Heart left ventricle (tissue), 16 donors: ENCODE measurements at regions not wholly inside any gene's neighbourhood (a gene's known extent, or its start where the extent isn't known, plus 50 kb on each side); places are given as distances from the start of the nearest gene placed in this dataset.

Experiments
- ATAC-seq, 4 donors: fragments of 200-7000 bp; cut with Tn5 transposase; one replicate each; pipeline ENCODE4 v1.9.1; 2020 to 2022; ENCODE audit warnings: moderate library complexity in 4 of 4, mild to moderate bottlenecking in 3 of 4, moderate number of reproducible peaks in 1 of 4
- DNase-seq, 5 donors: peaks; one replicate each; pipeline ENCODE4 v3.0.0-alpha.2; 2020
- H3K27ac ChIP-seq, 12 donors: fragments of 200-600 bp; sonication (generic) in 4 of 12; one replicate each; pipeline versions ENCODE4 v1.5.0 to v1.8.0; 2016 to 2022; ENCODE audit warnings: mild to moderate bottlenecking in 2 of 12
- H3K27me3 ChIP-seq, 9 donors: fragments of 200-600 bp; sonication (generic) in 2 of 9; one replicate each; pipeline versions ENCODE4 v1.5.1 to v1.8.0; 2016 to 2022; ENCODE audit warnings: mild to moderate bottlenecking in 3 of 9
- H3K36me3 ChIP-seq, 9 donors: fragments of 200-600 bp; sonication (generic) in 2 of 9; one replicate each; pipeline versions ENCODE4 v1.5.0 to v1.8.0; 2018 to 2022; ENCODE audit warnings: mild to moderate bottlenecking in 2 of 9
- H3K4me1 ChIP-seq, 12 donors: fragments of 200-600 bp; sonication (generic) in 4 of 12; one replicate each; pipeline versions ENCODE4 v1.5.0 to v1.8.0; 2016 to 2022; ENCODE audit warnings: mild to moderate bottlenecking in 3 of 12
- H3K4me3 ChIP-seq, 12 donors: fragments of 200-600 bp; sonication (generic) in 4 of 12; one replicate each; pipeline versions ENCODE4 v1.5.0 to v1.8.0; 2017 to 2022; ENCODE audit warnings: mild to moderate bottlenecking in 9 of 12, moderate library complexity in 4 of 12
- H3K9me3 ChIP-seq, 12 donors: fragments of 200-600 bp; sonication (generic) in 4 of 12; one replicate each; pipeline versions ENCODE4 v1.5.0 to v1.8.0; 2016 to 2022; ENCODE audit warnings: mild to moderate bottlenecking in 1 of 12
- CTCF ChIP-seq, 12 donors: fragments of 200-600 bp; sonication (generic) in 4 of 12; IDR thresholded peaks; one replicate each; pipeline versions ENCODE4 v1.5.0 to v1.8.0; 2018 to 2022; ENCODE audit warnings: antibody characterized with exemption in 12 of 12, mild to moderate bottlenecking in 5 of 12
- POLR2A ChIP-seq, 2 donors: fragments of 450-650 bp; IDR thresholded peaks; one replicate each; pipeline ENCODE4 v1.6.1; 2017; ENCODE audit warnings: antibody characterized with exemption in 2 of 2, mild to moderate bottlenecking in 2 of 2, moderate library complexity in 2 of 2
- WGBS, 4 donors: extraction: QIAGEN DNeasy Blood & Tissue Kit in 2 of 4; methylation state at CpG; one replicate each; pipeline versions ENCODE4 v1.1.5 to v1.1.7; 2013 to 2018; 5-methylcytosine and 5-hydroxymethylcytosine counted together
- intact Hi-C, 10 donors: fragments of 100-400 bp; cut with DNase I; formaldehyde crosslinking; loops; one replicate each; pipeline versions ENCODE4 v1.11.1 to v1.14.2; 2022
- donor health status: ischemic (EF 13 %, LVEDD 7.1; RV severe dilation, severe dysfunction).
- donor health status: healthy with polysubstance abuse.
- donor health status: DM: no; HTN: yes; CAD: no.
- donor health status: DM: no; HTN: no; CAD: no.
- donor health status: ischemic (EF 25% LVEDD 6.9; RV normal size, moderate dysfunction).
- donor health status: ischemic (EF 25% LVEDD 5.7; RV mildly dilated, moderate dysfunction).
- donor health status: healthy.
- donor health status: DM: yes; HTN: yes; CAD: no.
- donor health status: ischemic (EF 35%, LVEDD 5.7; RV mildly dilated, moderate dysfunction).
- donor health status: nonischemic (EF 11% LVEDD 7.7; RV severe dilation, severe dysfunction).
- donor health status: DM: yes; HTN: yes; CAD: no.
- donor health status: PGD.
- donor health status: ischemic (EF 29% LVEDD 5.4; RV normal size, mild dysfunction).
- donor health status: nonischemic (EF 23%, LVEDD 6.1; RV moderate dilation, normal function).

- intact Hi-C loops: loop anchor here in 8 of 10 donors (5.0 to 10.0 kb wide), 6 partner anchors 263 to 1016 kb away; partner anchors contain the start of genes BOD1 (in 4 of the 8), C5orf47 (in 1 of the 8) and NSG2 (in 1 of the 8)
- ATAC-seq (no peak), DNase-seq (no peak)
- WGBS, 4 donors: 60 to 69% (median 62%) methylated on average over 4 of the region's 4 CpGs
- no peak for TF ChIP-seq POLR2A (IDR thresholded peaks at IDR 0.05)
- TF ChIP-seq CTCF (IDR thresholded peaks at IDR 0.05): no peak
- Histone ChIP-seq H3K4me1 (peaks cover 0 to 13% (median 4%) of the 10 kb centered on the region in 12 donors), H3K9me3 (no peaks in the 10 kb centered on the region), H3K27me3 (peaks cover 0 to 35% (median 5%) of the 10 kb centered on the region in 9 donors), H3K27ac (no peak overlapping the region), H3K36me3 (no peaks in the 10 kb centered on the region), H3K4me3 (no peak overlapping the region)
Measured at GRCh38 chr5:174310706-174311105, 265.2 kb downstream of the NSG2 start.

DNA sequence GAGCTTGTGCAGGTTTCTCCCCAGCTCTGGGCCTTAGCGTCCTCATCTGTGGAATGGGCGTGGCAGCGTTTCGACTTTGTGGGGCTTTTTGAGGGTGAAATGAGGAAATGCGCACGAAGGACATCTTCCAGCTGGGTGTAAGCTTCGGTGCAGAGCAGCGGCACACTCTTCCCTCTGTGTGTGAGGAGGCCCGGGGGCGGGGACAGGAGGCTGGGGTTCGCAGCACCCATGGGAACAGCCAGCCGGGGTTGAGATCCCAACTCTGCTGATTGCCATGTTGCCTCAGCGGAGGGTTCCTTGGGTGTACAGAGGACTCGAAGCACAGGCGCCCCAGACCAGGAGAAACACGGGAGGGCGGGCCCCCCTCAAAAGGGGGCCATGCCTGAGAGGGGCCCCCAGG, 265.6 kb downstream of the NSG2 start:
- no peaks in the 10 kb centered on the region for H3K9me3 ChIP-seq
- peaks cover 0 to 13% (median 4%) of the 10 kb centered on the region in 12 donors for H3K4me1 ChIP-seq
- WGBS, 4 donors: 69 to 81% (median 78%) methylated on average over 17 of the region's 17 CpGs
- H3K4me3 ChIP-seq: peak overlapping the region in 1 of 12 donors; percentile 33
- intact Hi-C loops: loop anchor here in 8 of 10 donors (5.0 to 10.0 kb wide), 6 partner anchors 264 to 1016 kb away; partner anchors contain the start of genes BOD1 (in 4 of the 8), C5orf47 (in 1 of the 8) and NSG2 (in 1 of the 8)
- DNase-seq (no peak), ATAC-seq (no peak)
- no peaks in the 10 kb centered on the region for H3K36me3 ChIP-seq
- peaks cover 0 to 31% (median 5%) of the 10 kb centered on the region in 9 donors for H3K27me3 ChIP-seq
- TF ChIP-seq CTCF (IDR thresholded peaks at IDR 0.05) (no peak), POLR2A (IDR thresholded peaks at IDR 0.05) (no peak)
- H3K27ac ChIP-seq: no peak overlapping the region

- no peak for TF ChIP-seq POLR2A (IDR thresholded peaks at IDR 0.05)
- peak; percentile 77 to 96 (median 88) for TF ChIP-seq CTCF (IDR thresholded peaks at IDR 0.05)
- Histone ChIP-seq H3K27me3 (peaks cover 0 to 36% (median 5%) of the 10 kb centered on the region in 9 donors), H3K36me3 (no peaks in the 10 kb centered on the region), H3K9me3 (no peaks in the 10 kb centered on the region), H3K4me1 (peaks cover 0 to 13% (median 4%) of the 10 kb centered on the region in 12 donors), H3K4me3 (peak overlapping the region in 11 of 12 donors; percentile 26 to 61 (median 50)), H3K27ac (no peak overlapping the region)
- DNase-seq (peak; percentile 59 to 83 (median 69)), ATAC-seq (peak in 3 of 4 donors; percentile 55 to 89 (median 69))
- intact Hi-C loops: loop anchor here in 9 of 10 donors (1.0 to 10.0 kb wide), 9 partner anchors 264 to 1017 kb away; partner anchors contain the start of genes NSG2 (in 6 of the 9), BOD1 (in 4 of the 9) and C5orf47 (in 1 of the 9)
- 6 to 16% (median 6%) methylated on average over 16 to 58 of the region's 58 CpGs; no CpG with 5 or more reads in 1 of the 4 donors for WGBS, 4 donors
Measured at GRCh38 chr5:174311531-174312269, 266.2 kb downstream of the NSG2 start.

- Histone ChIP-seq H3K36me3 (no peaks in the 10 kb centered on the region), H3K4me3 (peak overlapping the region in 10 of 12 donors; percentile 26 to 61 (median 50)), H3K27ac (no peak overlapping the region), H3K27me3 (peaks cover 0 to 36% (median 5%) of the 10 kb centered on the region in 9 donors), H3K4me1 (peaks cover 0 to 14% (median 4%) of the 10 kb centered on the region in 12 donors), H3K9me3 (no peaks in the 10 kb centered on the region)
- DNase-seq (no peak), ATAC-seq (no peak)
- TF ChIP-seq CTCF (IDR thresholded peaks at IDR 0.05) (peak in 3 of 12 donors; percentile 0 to 14 (median 4)), POLR2A (IDR thresholded peaks at IDR 0.05) (no peak)
- intact Hi-C loops: loop anchor here in 9 of 10 donors (1.0 to 10.0 kb wide), 9 partner anchors 265 to 1017 kb away; partner anchors contain the start of genes NSG2 (in 6 of the 9), BOD1 (in 4 of the 9) and C5orf47 (in 1 of the 9)
- WGBS, 4 donors: 28 to 45% (median 36%) methylated on average over 8 to 25 of the region's 25 CpGs
Measured at GRCh38 chr5:174312270-174312617, 266.7 kb downstream of the NSG2 start.
